ENCODE measurements at regions not wholly inside any gene's neighbourhood (a gene's known extent, or its start where the extent isn't known, plus 50 kb on each side); places are given as distances from the start of the nearest gene placed in this dataset.
"Not testable (repeated sequence)": the region's sequence is repeated elsewhere in the genome, so short reads cannot be mapped to it uniquely, and the experiment has no call there.

GRCh38 chr5:17846496-17846895 lies 212.2 kb downstream of the TAF11L14 start:
- intact Hi-C loops (cut with DNase I), result no loop called here
- H3K27ac ChIP-seq (ENCODE audit: low read depth in 1 of 2, low read length in 2 of 2), result no peak overlapping the region
- 56 to 65% methylated on average over 2 of the region's 2 CpGs for WGBS, 2 donors
- no peaks in the 10 kb centered on the region for H3K4me1 ChIP-seq (ENCODE audit: control insufficient read depth in 1 of 2, insufficient read depth in 2 of 2, low read length in 2 of 2)
- no peak for DNase-seq
- no peaks in the 10 kb centered on the region for H3K36me3 ChIP-seq (ENCODE audit: control insufficient read depth in 1 of 2, insufficient read depth in 2 of 2, low read length in 1 of 2)
- H3K4me3 ChIP-seq (ENCODE audit: low read length in 2 of 2), result no peak overlapping the region
- H3K27me3 ChIP-seq (ENCODE audit: control insufficient read depth in 1 of 2, insufficient read depth in 2 of 2, low read length in 1 of 2), result no peaks in the 10 kb centered on the region
- no peak for ATAC-seq (ENCODE audit: low FRiP score)
- H3K9me3 ChIP-seq (ENCODE audit: control insufficient read depth, low read length), result no peaks in the 10 kb centered on the region

- Histone ChIP-seq H3K27ac (ENCODE audit: low read depth in 1 of 2, low read length in 2 of 2) (no peak overlapping the region), H3K4me3 (ENCODE audit: low read length in 2 of 2) (no peak overlapping the region), H3K9me3 (ENCODE audit: control insufficient read depth, low read length) (no peaks in the 10 kb centered on the region), H3K4me1 (ENCODE audit: control insufficient read depth in 1 of 2, insufficient read depth in 2 of 2, low read length in 2 of 2) (no peaks in the 10 kb centered on the region), H3K27me3 (ENCODE audit: control insufficient read depth in 1 of 2, insufficient read depth in 2 of 2, low read length in 1 of 2) (no peaks in the 10 kb centered on the region), H3K36me3 (ENCODE audit: control insufficient read depth in 1 of 2, insufficient read depth in 2 of 2, low read length in 1 of 2) (no peaks in the 10 kb centered on the region)
- DNase-seq (no peak), ATAC-seq (ENCODE audit: low FRiP score) (no peak)
- intact Hi-C loops (cut with DNase I), result no loop called here
- 79 to 88% methylated on average over 2 of the region's 2 CpGs for WGBS, 2 donors
These were observed 213.0 kb downstream of the TAF11L14 start for GRCh38 chr5:17847286-17847685.

GRCh38 chr5:17852111-17852510 lies 217.9 kb downstream of the TAF11L14 start:
- intact Hi-C loops (cut with DNase I), result no loop called here

GRCh38 chr5:17852740-17853139 lies 218.5 kb downstream of the TAF11L14 start:
- intact Hi-C loops (cut with DNase I), result no loop called here
- Histone ChIP-seq H3K4me3 (ENCODE audit: low read length in 2 of 2) (no peak overlapping the region), H3K4me1 (ENCODE audit: control insufficient read depth in 1 of 2, insufficient read depth in 2 of 2, low read length in 2 of 2) (no peaks in the 10 kb centered on the region), H3K27me3 (ENCODE audit: control insufficient read depth in 1 of 2, insufficient read depth in 2 of 2, low read length in 1 of 2) (no peaks in the 10 kb centered on the region), H3K27ac (ENCODE audit: low read depth in 1 of 2, low read length in 2 of 2) (no peak overlapping the region), H3K36me3 (ENCODE audit: control insufficient read depth in 1 of 2, insufficient read depth in 2 of 2, low read length in 1 of 2) (no peaks in the 10 kb centered on the region), H3K9me3 (ENCODE audit: control insufficient read depth, low read length) (no peaks in the 10 kb centered on the region)
- WGBS, 2 donors, result 82 to 84% methylated on average over 3 of the region's 3 CpGs
- no peak for ATAC-seq (ENCODE audit: low FRiP score)
- no peak for DNase-seq

More at GRCh38 chr5:17852111-17852510, 217.9 kb downstream of the TAF11L14 start:
- Histone ChIP-seq H3K27ac (ENCODE audit: low read depth in 1 of 2, low read length in 2 of 2) (no peak overlapping the region), H3K4me3 (ENCODE audit: low read length in 2 of 2) (no peak overlapping the region), H3K36me3 (ENCODE audit: control insufficient read depth in 1 of 2, insufficient read depth in 2 of 2, low read length in 1 of 2) (no peaks in the 10 kb centered on the region), H3K9me3 (ENCODE audit: control insufficient read depth, low read length) (no peaks in the 10 kb centered on the region), H3K4me1 (ENCODE audit: control insufficient read depth in 1 of 2, insufficient read depth in 2 of 2, low read length in 2 of 2) (no peaks in the 10 kb centered on the region), H3K27me3 (ENCODE audit: control insufficient read depth in 1 of 2, insufficient read depth in 2 of 2, low read length in 1 of 2) (no peaks in the 10 kb centered on the region)
- ATAC-seq (ENCODE audit: low FRiP score) (no peak), DNase-seq (no peak)

GRCh38 chr5:17854901-17855300 lies 220.6 kb downstream of the TAF11L14 start:
- intact Hi-C loops (cut with DNase I), result no loop called here
- Histone ChIP-seq H3K9me3 (ENCODE audit: control insufficient read depth, low read length) (no peaks in the 10 kb centered on the region), H3K4me3 (ENCODE audit: low read length in 2 of 2) (no peak overlapping the region), H3K27me3 (ENCODE audit: control insufficient read depth in 1 of 2, insufficient read depth in 2 of 2, low read length in 1 of 2) (no peaks in the 10 kb centered on the region), H3K36me3 (ENCODE audit: control insufficient read depth in 1 of 2, insufficient read depth in 2 of 2, low read length in 1 of 2) (no peaks in the 10 kb centered on the region), H3K4me1 (ENCODE audit: control insufficient read depth in 1 of 2, insufficient read depth in 2 of 2, low read length in 2 of 2) (no peaks in the 10 kb centered on the region), H3K27ac (ENCODE audit: low read depth in 1 of 2, low read length in 2 of 2) (no peak overlapping the region)
- no peak for ATAC-seq (ENCODE audit: low FRiP score)
- DNase-seq, result no peak

GRCh38 chr5:17860660-17861315 lies 226.5 kb downstream of the TAF11L14 start:
- ATAC-seq (ENCODE audit: low FRiP score) (no peak), DNase-seq (no peak)
- H3K27me3 ChIP-seq (ENCODE audit: control insufficient read depth in 1 of 2, insufficient read depth in 2 of 2, low read length in 1 of 2), result no peaks in the 10 kb centered on the region
- no peak overlapping the region for H3K4me3 ChIP-seq (ENCODE audit: low read length in 2 of 2)
- H3K4me1 ChIP-seq (ENCODE audit: control insufficient read depth in 1 of 2, insufficient read depth in 2 of 2, low read length in 2 of 2), result no peaks in the 10 kb centered on the region
- intact Hi-C loops (cut with DNase I), result no loop called here
- WGBS, 2 donors, result 78 to 83% methylated on average over 2 of the region's 2 CpGs
- peaks cover 2% of the 10 kb centered on the region for H3K9me3 ChIP-seq (ENCODE audit: control insufficient read depth, low read length)
- H3K36me3 ChIP-seq (ENCODE audit: control insufficient read depth in 1 of 2, insufficient read depth in 2 of 2, low read length in 1 of 2), result no peaks in the 10 kb centered on the region
- H3K27ac ChIP-seq (ENCODE audit: low read depth in 1 of 2, low read length in 2 of 2), result no peak overlapping the region

GRCh38 chr5:17864903-17865302 lies 230.6 kb downstream of the TAF11L14 start:
- H3K36me3 ChIP-seq (ENCODE audit: control insufficient read depth in 1 of 2, insufficient read depth in 2 of 2, low read length in 1 of 2); H3K4me1 ChIP-seq (ENCODE audit: control insufficient read depth in 1 of 2, insufficient read depth in 2 of 2, low read length in 2 of 2); H3K9me3 ChIP-seq (ENCODE audit: control insufficient read depth, low read length); ATAC-seq (ENCODE audit: low FRiP score); DNase-seq; H3K4me3 ChIP-seq (ENCODE audit: low read length in 2 of 2); H3K27me3 ChIP-seq (ENCODE audit: control insufficient read depth in 1 of 2, insufficient read depth in 2 of 2, low read length in 1 of 2); H3K27ac ChIP-seq (ENCODE audit: low read depth in 1 of 2, low read length in 2 of 2); intact Hi-C loops (cut with DNase I): not testable (repeated sequence)
- WGBS, 2 donors, result 83 to 84% methylated on average over 2 of the region's 2 CpGs

GRCh38 chr5:17865966-17866365 lies 231.7 kb downstream of the TAF11L14 start:
- H3K36me3 ChIP-seq (ENCODE audit: control insufficient read depth in 1 of 2, insufficient read depth in 2 of 2, low read length in 1 of 2); H3K4me1 ChIP-seq (ENCODE audit: control insufficient read depth in 1 of 2, insufficient read depth in 2 of 2, low read length in 2 of 2); intact Hi-C loops (cut with DNase I); ATAC-seq (ENCODE audit: low FRiP score); DNase-seq; H3K9me3 ChIP-seq (ENCODE audit: control insufficient read depth, low read length); H3K27me3 ChIP-seq (ENCODE audit: control insufficient read depth in 1 of 2, insufficient read depth in 2 of 2, low read length in 1 of 2); H3K27ac ChIP-seq (ENCODE audit: low read depth in 1 of 2, low read length in 2 of 2); H3K4me3 ChIP-seq (ENCODE audit: low read length in 2 of 2): not testable (repeated sequence)
- 73 to 77% methylated on average over 1 of the region's 1 CpG for WGBS, 2 donors

- no peak overlapping the region for H3K27ac ChIP-seq (ENCODE audit: low read depth in 1 of 2, low read length in 2 of 2)
- ATAC-seq (ENCODE audit: low FRiP score) (no peak), DNase-seq (no peak)
- intact Hi-C loops (cut with DNase I), result no loop called here
- no peaks in the 10 kb centered on the region for H3K27me3 ChIP-seq (ENCODE audit: control insufficient read depth in 1 of 2, insufficient read depth in 2 of 2, low read length in 1 of 2)
- H3K4me1 ChIP-seq (ENCODE audit: control insufficient read depth in 1 of 2, insufficient read depth in 2 of 2, low read length in 2 of 2), result no peaks in the 10 kb centered on the region
- WGBS, 2 donors, result 80 to 85% methylated on average over 4 of the region's 4 CpGs
- H3K36me3 ChIP-seq (ENCODE audit: control insufficient read depth in 1 of 2, insufficient read depth in 2 of 2, low read length in 1 of 2), result no peaks in the 10 kb centered on the region
- no peaks in the 10 kb centered on the region for H3K9me3 ChIP-seq (ENCODE audit: control insufficient read depth, low read length)
- no peak overlapping the region for H3K4me3 ChIP-seq (ENCODE audit: low read length in 2 of 2)
These were observed 237.9 kb downstream of the TAF11L14 start for GRCh38 chr5:17872204-17872603.

Measured in aorta (tissue), 5 donors.